Neutrophil (primary cell): ENCODE measurements at regions not wholly inside any gene's neighbourhood (a gene's known extent, or its start where the extent isn't known, plus 50 kb on each side); places are given as distances from the start of the nearest gene placed in this dataset.

ENCODE experiments used
- H3K27ac ChIP-seq: fragments of 200-600 bp; sonication (generic); 2 replicates; pipeline ENCODE4 v1.5.1; 2016; ENCODE audit warnings: mild to moderate bottlenecking, moderate library complexity
- H3K27me3 ChIP-seq: fragments of 200-600 bp; sonication (generic); 2 replicates; pipeline ENCODE4 v1.6.0; 2016; ENCODE audit warnings: mild to moderate bottlenecking
- H3K36me3 ChIP-seq: fragments of 200-600 bp; sonication (generic); 2 replicates; pipeline ENCODE4 v1.5.1; 2017
- H3K4me1 ChIP-seq, 2 experiments: fragments of 200-600 bp in 1 of 2; sonication (generic) in 1 of 2; 1 replicate in 1 of 2; 2 replicates in 1 of 2; pipeline versions ENCODE4 v1.5.1 to v1.6.1; 2013 to 2016; ENCODE audit warnings: low read depth in 1 of 2, low read length in 1 of 2, mild to moderate bottlenecking in 1 of 2, moderate library complexity in 1 of 2; ENCODE audit not compliant: control insufficient read depth in 1 of 2, insufficient read depth in 1 of 2
- H3K4me3 ChIP-seq, 2 experiments: fragments of 200-600 bp in 1 of 2; sonication (generic) in 1 of 2; 1 replicate in 1 of 2; 2 replicates in 1 of 2; pipeline ENCODE4 v1.5.1; 2013 to 2016; ENCODE audit warnings: low read depth in 1 of 2, low read length in 1 of 2, mild to moderate bottlenecking in 1 of 2, moderate library complexity in 1 of 2
- H3K9me3 ChIP-seq: fragments of 200-600 bp; sonication (generic); 2 replicates; pipeline ENCODE4 v1.5.1; 2016
- TF ChIP-seq, protein P1 (sequence below): fragments of 200-600 bp; sonication (generic); IDR thresholded peaks from 2 replicates; pipeline ENCODE4 v1.5.1; 2016; ENCODE audit warnings: antibody characterized with exemption

- Histone ChIP-seq H3K36me3 (no peaks in the 10 kb centered on the region), H3K4me1 (no peaks in the 10 kb centered on the region), H3K27ac (no peak overlapping the region), H3K4me3 (no peak overlapping the region), H3K27me3 (peaks cover 96% of the 10 kb centered on the region), H3K9me3 (no peaks in the 10 kb centered on the region)
- TF ChIP-seq, protein P1, sequence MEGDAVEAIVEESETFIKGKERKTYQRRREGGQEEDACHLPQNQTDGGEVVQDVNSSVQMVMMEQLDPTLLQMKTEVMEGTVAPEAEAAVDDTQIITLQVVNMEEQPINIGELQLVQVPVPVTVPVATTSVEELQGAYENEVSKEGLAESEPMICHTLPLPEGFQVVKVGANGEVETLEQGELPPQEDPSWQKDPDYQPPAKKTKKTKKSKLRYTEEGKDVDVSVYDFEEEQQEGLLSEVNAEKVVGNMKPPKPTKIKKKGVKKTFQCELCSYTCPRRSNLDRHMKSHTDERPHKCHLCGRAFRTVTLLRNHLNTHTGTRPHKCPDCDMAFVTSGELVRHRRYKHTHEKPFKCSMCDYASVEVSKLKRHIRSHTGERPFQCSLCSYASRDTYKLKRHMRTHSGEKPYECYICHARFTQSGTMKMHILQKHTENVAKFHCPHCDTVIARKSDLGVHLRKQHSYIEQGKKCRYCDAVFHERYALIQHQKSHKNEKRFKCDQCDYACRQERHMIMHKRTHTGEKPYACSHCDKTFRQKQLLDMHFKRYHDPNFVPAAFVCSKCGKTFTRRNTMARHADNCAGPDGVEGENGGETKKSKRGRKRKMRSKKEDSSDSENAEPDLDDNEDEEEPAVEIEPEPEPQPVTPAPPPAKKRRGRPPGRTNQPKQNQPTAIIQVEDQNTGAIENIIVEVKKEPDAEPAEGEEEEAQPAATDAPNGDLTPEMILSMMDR = no peak
Measured at GRCh38 chr11:45385844-45386243, 99.7 kb upstream of the SYT13 start.

- H3K27ac ChIP-seq = no peak overlapping the region
- H3K4me3 ChIP-seq = no peak overlapping the region
- H3K9me3 ChIP-seq = no peaks in the 10 kb centered on the region
- peaks cover 94% of the 10 kb centered on the region for H3K27me3 ChIP-seq
- no peaks in the 10 kb centered on the region for H3K36me3 ChIP-seq
- H3K4me1 ChIP-seq = no peaks in the 10 kb centered on the region
- TF ChIP-seq, protein P1 = no peak
Measured at GRCh38 chr11:45385423-45385822, 99.3 kb upstream of the SYT13 start.

DNA sequence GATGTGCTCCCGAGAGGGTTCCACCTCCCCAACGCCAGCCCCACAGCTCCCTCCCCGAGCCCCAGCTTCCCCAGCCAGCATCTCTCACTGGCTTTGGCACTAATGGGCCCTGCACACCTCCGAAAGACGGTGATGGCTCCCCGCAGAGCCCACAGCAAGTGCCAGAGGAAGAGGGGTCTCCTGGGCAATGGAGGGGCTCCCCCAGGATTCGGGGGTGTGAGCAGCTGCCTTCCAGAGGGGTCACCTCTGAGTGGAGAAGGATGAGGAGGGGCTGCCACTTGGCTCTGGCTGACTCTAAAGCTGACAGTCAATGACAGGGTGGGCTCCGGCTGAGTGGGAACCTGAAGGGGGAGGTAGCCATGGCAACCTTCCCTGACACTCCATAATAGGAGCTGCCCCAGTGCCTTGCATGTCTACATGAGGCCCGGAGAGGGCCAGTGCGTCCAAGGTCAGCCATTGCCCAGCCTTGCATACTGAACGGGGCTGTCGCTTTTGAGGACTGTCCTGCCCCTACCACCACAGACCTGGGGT is 98.6 kb upstream of the SYT13 start:
- Histone ChIP-seq H3K27ac (no peak overlapping the region), H3K27me3 (peaks cover 96% of the 10 kb centered on the region), H3K4me1 (no peaks in the 10 kb centered on the region), H3K4me3 (no peak overlapping the region), H3K9me3 (no peaks in the 10 kb centered on the region), H3K36me3 (no peaks in the 10 kb centered on the region)
- TF ChIP-seq, protein P1 = no peak

- H3K4me1 ChIP-seq = no peaks in the 10 kb centered on the region
- no peaks in the 10 kb centered on the region for H3K36me3 ChIP-seq
- H3K27me3 ChIP-seq = peaks cover 95% of the 10 kb centered on the region
- H3K9me3 ChIP-seq = no peaks in the 10 kb centered on the region
- H3K4me3 ChIP-seq = no peak overlapping the region
- TF ChIP-seq, protein P1 = no peak
- no peak overlapping the region for H3K27ac ChIP-seq
Measured at GRCh38 chr11:45384016-45384415, 97.9 kb upstream of the SYT13 start.

DNA sequence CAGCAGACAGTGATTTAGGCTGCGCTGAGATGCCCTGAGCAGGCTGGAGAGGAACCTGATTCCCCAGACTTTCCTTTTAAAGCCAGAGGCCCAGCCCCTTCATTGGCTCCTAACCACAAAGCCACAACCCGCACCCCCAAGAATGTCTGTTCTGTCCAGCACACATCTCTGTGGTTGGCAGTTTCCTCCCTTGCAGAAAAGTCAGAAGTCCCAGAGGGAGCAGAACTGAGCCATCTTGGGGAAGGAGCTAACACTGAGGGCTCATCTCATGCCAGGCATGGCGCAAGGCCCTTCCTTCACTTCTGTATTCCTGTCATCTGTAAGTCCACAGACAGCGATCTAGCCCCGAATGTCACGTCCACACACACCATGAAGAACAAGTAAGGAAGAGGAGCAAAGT is 97.1 kb upstream of the SYT13 start:
- no peaks in the 10 kb centered on the region for H3K4me1 ChIP-seq
- H3K9me3 ChIP-seq = no peaks in the 10 kb centered on the region
- peaks cover 91% of the 10 kb centered on the region for H3K27me3 ChIP-seq
- no peak overlapping the region for H3K27ac ChIP-seq
- TF ChIP-seq, protein P1 = no peak
- H3K4me3 ChIP-seq = no peak overlapping the region
- H3K36me3 ChIP-seq = no peaks in the 10 kb centered on the region
